ENCODE measurements at regions not wholly inside any gene's neighbourhood (a gene's known extent, or its start where the extent isn't known, plus 50 kb on each side); places are given as distances from the start of the nearest gene placed in this dataset.

- DNase-seq: no peak
These were observed 51.0 kb upstream of the RGS8 start for GRCh38 chr1:182735343-182735742.

- peak; percentile 29 to 49 for DNase-seq
These were observed 50.0 kb upstream of the NPL start for GRCh38 chr1:182739545-182739944.
